EL (cell line): ENCODE measurements at regions not wholly inside any gene's neighbourhood (a gene's known extent, or its start where the extent isn't known, plus 50 kb on each side); places are given as distances from the start of the nearest gene placed in this dataset.

Experiments used
- DNase-seq: peaks from one replicate; pipeline ENCODE4 v3.0.0-alpha.2; 2016

GRCh38 chr4:145427991-145428390, 53.7 kb upstream of the SMAD1 start:
- DNase-seq = no peak

GRCh38 chr4:145427221-145427620, 54.4 kb upstream of the SMAD1 start:
- DNase-seq = no peak

GRCh38 chr4:145423017-145423708, 58.5 kb upstream of the SMAD1 start:
- DNase-seq = no peak

DNA sequence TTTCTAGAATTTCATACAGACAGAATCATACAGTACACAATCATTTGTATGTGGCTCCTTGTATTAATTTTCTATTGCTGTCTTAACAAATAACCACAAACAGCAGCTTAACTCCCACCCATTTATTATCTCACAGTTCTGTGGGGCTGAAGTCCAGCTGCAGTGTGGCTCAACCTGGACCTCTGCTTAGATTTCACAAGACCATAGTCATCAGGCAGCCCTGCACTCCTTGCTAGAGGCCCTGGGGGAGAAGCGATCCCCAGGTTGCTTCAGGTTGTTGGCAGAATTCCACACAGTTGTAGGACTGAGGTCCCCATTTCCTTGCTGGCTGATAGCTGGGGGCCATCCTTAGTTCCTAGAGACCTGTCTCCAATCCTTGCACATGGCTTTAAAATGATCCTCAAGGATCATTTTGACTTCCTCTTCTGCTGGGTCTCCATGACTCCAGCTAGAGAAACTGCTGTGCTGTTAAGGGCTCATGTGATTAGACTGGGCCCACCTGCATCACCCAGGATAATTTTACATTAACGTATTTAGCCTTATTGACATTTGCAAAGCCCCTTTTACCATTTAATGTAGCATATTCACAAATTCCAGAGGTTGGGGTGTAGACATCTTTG, 60.9 kb upstream of the SMAD1 start:
- DNase-seq = no peak

GRCh38 chr4:145418739-145419138, 62.9 kb upstream of the SMAD1 start:
- no peak for DNase-seq

DNA sequence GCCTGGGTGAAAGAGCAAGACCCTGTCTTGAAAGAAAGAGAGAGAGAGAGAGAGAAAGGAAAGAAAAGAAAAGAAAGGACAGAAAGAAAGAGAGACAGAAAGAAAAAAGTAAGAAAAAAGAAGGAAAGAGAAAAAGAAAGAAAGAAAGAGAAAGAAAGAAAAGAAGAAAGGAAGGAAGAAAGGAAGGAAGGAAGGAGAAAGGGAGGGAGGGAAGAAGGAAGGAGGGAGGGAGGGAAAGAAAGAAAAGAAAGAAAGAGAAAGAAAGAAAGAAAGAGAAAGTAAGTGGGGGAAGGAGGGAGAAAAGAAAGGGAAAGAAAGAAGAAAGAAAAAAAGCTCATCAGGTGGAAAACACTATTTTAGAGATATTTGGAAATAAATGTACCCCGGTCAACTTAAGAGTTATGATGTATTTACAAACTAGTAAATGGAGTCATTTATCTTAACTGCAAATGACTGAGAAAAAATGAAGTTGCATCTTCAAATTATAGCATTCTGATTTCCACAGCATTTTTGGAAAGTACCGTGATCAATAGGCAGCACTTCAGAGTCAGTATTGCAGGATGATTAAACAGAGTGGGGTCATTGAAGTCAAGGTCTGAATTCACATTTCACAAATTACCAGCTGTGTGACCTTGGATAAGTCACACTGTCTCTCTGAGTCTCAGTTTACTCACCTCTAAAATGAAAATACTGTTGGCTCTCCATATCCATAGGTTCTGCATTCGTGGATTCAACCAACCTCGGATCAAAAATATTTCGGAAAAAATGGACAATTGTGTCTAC, 64.1 kb upstream of the SMAD1 start:
- DNase-seq = no peak

DNA sequence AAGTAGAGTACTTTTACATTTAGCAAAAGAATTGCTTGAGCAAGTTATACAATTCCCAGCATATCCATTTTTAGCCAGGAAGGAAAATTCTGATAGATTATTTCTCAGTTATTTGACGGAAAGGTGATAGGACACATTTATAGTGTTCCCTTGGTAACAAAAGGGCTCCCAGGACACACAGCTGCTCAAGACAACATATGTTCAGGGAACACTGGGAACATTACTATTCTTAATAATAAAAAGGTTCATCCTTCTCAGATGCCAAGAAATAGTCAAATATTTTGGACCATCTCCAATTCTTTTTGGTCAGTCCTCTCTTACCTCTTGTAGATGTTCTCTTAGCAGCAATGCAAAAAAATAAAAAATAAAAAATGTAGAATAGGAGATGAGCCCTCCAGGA, 66.8 kb upstream of the SMAD1 start:
- no peak for DNase-seq

- no peak for DNase-seq
Observed at GRCh38 chr4:145414226-145414625, 67.4 kb upstream of the SMAD1 start.

DNA sequence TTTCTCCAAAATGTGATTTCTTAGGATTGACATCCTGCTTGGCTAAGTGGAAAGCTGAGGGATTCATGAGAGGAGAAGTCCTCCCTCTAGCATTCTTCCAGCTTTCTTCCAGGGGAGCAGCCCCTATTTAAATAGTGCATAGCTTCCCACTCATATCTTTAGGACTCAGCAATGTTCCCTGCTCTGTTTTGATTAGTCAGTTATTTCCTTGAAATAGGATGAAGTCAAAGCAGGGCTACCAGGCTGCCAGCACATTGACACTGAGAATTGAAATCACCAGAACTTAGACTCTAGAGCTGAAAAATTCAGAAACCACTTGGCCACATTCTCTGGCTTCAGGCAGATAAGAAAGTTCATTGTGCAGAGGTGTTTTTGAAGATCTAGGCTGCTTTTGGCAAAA, 74.7 kb upstream of the SMAD1 start:
- DNase-seq = no peak

GRCh38 chr4:145404761-145405160, 76.9 kb upstream of the SMAD1 start:
- no peak for DNase-seq

- DNase-seq = no peak
Observed at GRCh38 chr4:145396581-145396980, 85.1 kb upstream of the SMAD1 start.

DNA sequence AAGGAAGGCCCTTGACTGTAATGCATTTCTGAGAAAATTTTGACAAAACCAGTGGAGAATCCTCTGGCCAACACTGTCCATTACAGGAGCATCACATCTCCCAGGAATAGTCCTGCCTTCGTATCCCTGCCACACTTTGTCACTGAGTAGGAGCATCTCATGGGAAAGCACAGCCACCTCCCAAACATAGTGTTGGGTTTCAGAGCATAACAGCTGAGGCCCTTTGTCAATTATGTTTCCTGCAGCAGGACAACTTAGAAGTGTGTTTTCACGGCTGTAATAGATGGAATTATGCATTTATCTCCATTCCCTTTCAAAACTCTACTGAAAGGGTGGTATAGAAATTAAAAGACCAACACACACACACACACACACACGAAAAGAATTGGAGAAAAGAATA, 91.1 kb upstream of the SMAD1 start:
- no peak for DNase-seq

- no peak for DNase-seq
Observed at GRCh38 chr4:145389550-145389949, 92.1 kb upstream of the SMAD1 start.

DNA sequence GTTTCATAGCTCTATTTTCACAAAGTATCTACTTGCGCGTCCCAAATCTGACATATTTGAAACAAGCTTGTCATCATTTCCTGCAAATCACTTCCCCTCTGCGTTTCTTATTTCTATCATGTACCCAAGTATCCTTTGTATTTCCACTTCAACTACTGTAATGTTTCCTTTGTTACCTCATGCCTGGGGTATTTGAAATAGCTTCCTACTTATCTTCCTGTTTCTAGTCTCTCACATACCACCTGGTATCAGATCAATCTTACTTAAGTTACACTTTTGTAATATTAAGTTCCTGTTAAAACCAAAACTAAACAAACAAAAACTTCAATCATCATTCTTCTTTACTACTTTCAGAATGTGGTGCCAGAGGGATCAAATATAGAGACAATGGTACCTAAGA, 93.6 kb upstream of the SMAD1 start:
- no peak for DNase-seq

DNA sequence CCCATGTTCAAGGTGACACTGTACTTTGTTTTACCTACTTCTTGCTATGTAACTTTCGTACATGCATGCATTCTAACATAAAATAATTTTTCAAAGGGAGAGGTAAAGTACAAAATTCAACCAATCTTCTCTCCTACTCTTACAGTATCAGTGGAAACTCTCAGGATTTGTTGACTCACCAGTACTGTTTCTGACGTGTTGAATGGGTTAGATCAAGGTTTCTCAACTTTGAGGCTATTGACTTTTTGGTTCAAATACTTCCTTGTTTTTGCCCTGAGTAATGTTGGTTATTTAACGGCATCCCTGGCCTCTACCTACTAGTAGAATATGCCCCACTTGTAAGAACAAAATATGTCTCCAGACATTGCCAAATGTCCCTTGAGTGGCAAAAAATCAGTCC, 94.6 kb upstream of the SMAD1 start:
- no peak for DNase-seq

- no peak for DNase-seq
Observed at GRCh38 chr4:145381163-145381562, 100.5 kb upstream of the SMAD1 start.

DNA sequence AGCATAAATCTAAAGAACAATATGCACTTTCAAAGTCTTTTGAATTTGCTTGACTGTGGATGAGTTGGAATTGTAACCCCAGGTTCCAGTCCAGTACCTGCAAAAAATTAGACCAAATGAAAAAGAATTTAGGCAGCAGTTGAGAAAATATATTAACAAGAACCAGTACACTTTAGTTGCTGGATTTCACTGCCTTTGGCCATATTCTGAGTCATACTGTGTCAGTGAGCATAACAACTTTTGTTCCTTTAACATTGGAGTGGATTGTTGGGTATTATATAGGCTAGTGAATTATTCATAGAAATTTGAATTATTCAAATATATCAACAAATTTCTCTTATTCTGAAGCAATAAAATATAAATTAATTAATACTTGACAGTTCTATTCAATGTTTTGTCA, 101.5 kb upstream of the SMAD1 start:
- DNase-seq = no peak

DNA sequence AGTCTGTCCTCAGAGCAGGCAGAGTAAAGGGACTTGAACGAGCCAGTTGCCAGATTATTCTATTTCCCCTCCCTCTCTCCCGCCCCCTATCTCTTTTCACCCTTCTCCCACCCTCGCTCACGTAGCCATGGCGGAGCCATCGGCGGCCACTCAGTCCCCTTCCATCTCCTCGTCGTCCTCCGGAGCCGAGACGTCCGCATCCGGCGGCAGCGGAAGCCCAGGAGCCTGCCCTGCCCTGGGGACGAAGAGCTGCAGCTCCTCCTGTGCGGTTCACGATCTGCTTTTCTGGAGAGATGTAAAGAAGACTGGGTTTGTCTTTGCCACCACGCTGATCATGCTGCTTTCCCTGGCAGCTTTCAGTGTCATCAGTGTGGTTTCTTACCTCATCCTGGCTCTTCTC, 106.2 kb upstream of the SMAD1 start:
- no peak for DNase-seq

DNA sequence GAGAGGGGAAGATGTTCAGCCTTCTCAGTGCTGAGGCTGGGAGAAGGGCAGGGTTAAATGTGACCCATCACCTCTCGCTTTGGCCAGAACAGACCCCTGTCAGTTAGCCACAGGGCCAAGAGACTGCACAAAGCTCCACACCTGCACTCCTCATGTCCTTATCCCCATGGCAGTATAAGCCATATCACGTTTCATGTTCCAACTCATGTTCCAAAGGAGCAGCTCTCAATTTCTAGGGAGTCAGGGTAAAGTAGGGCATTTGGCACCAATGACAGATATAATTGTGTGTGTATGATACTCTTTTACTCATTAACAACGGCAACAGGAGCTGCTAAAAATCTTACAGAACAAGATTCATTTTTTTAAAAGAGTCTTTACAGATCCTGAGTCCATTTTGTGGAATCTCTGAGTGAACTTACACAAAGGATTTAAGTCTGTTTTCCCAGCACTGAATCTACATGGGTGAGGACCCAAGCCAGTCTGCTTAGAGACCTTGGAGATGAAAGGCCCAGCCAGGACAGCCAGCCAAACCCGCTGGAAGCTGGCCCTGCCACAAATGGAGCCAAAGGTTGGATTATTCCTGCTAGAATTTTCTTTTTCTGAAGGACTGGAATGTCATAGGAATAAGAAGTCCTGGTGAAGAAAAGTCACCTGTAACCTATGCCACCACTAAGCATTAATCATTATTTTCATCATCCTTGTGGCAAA, 129.1 kb upstream of the SMAD1 start:
- DNase-seq = no peak

DNA sequence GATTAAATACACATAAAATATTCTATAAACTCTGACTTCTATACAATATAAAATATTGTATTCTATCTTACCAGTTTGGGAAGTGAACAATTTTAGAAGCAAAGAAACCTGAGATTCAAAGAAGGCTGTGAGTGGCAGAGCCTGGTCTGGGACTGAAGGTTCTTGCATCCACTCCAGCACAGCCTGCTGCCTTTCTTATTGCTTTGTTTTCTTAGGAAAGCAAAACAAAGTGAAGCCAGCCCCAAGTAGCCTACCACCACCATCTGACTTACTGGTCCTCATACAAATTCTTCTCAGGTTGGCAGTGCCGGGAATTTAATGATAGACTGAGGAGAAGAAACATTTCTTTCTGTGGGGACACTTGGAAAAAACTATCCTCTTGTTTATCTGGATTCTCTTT, 129.7 kb upstream of the SMAD1 start:
- no peak for DNase-seq

- no peak for DNase-seq
Observed at GRCh38 chr4:145351162-145351561, 130.5 kb upstream of the SMAD1 start.

DNA sequence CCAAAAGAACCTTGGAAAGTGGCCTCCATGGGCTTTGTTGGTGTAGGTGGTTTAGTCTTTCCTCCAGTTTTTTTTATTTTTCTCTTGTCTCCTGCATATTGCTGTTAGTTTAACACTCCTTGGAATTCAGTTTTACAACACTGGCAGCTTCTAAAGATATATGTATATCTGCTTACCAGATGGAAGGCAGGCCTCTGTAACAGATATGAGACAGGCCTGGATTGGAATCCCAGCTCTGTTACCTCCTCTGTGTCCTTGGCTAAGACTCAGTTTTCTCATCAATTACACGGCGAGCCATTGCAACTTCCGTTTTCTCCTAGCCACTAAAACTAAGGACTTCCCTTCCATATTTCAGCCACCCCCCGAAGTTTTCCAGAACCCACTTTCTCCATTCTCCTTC, 133.4 kb upstream of the SMAD1 start:
- no peak for DNase-seq

GRCh38 chr4:145347684-145348083, 134.0 kb upstream of the SMAD1 start:
- DNase-seq = peak; percentile 29

DNA sequence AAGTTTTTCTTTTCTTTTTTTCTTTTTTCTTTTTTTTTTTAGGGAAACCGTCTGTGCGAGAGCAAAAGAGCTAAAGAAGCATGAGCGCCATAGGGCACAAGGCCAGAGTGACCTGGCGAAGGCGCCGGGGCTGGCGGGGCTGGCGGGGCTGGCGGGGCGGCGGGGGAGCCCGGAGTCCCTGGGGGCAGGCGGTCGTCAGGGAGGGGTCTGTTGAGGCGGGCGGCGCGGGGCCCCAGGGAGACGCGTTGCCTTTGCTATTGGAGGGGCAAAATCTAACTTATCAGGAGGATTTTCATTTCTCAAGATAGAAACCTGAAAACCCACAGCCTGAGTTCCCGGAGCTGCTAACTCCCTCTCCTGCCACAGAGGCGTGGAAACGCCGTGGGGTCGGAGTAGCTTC, 135.6 kb upstream of the SMAD1 start:
- DNase-seq = no peak
